ENCODE measurements at regions not wholly inside any gene's neighbourhood (a gene's known extent, or its start where the extent isn't known, plus 50 kb on each side); places are given as distances from the start of the nearest gene placed in this dataset.

- TF ChIP-seq ZBTB33 (IDR thresholded peaks at IDR 0.05; ENCODE audit: borderline replicate concordance, low read depth) (no peak), NFIC (IDR thresholded peaks at IDR 0.05; ENCODE audit: borderline replicate concordance) (no peak), RCOR1 (IDR thresholded peaks at IDR 0.05; ENCODE audit: low read length) (no peak), TEAD4 (IDR thresholded peaks at IDR 0.05; ENCODE audit: borderline replicate concordance, insufficient read depth) (no peak), EZH2phosphoT487 (IDR thresholded peaks at IDR 0.05; ENCODE audit: borderline replicate concordance, low read depth) (no peak), PBX3 (IDR thresholded peaks at IDR 0.05) (no peak), GABPA (IDR thresholded peaks at IDR 0.05; ENCODE audit: low read depth) (no peak)
Observed at GRCh38 chr3:70554170-70554569, 241.7 kb upstream of the MDFIC2 start (continued).

- H4K20me1 ChIP-seq (ENCODE audit: insufficient read depth): no peaks in the 10 kb centered on the region
- no peak overlapping the region for H3K27ac ChIP-seq (ENCODE audit: low read depth in 2 of 2, low read length in 1 of 2)
- H3K36me3 ChIP-seq (replicated peaks in 1 of 2; ENCODE audit: control insufficient read depth in 1 of 2, insufficient read depth in 2 of 2, low read length in 1 of 2): no peaks in the 10 kb centered on the region
- 48% methylated on average over 7 of the region's 9 CpGs for WGBS (ENCODE audit: low lambda C conversion rate)
- H3K4me3 ChIP-seq (ENCODE audit: low read depth in 2 of 2, low read length in 1 of 2): no peak overlapping the region
- H3K4me1 ChIP-seq (ENCODE audit: control insufficient read depth in 1 of 2, insufficient read depth in 2 of 2, low read depth in 1 of 2, low read length in 1 of 2): no peaks in the 10 kb centered on the region
- no peak overlapping the region for H3K4me2 ChIP-seq
- no peaks in the 10 kb centered on the region for H3K27me3 ChIP-seq (ENCODE audit: insufficient read depth)
- H3K9me3 ChIP-seq: no peaks in the 10 kb centered on the region
- H3F3A ChIP-seq (replicated peaks; ENCODE audit: insufficient read depth): no peaks in the 10 kb centered on the region
- peak; percentile 1 for DNase-seq
- ChIA-PET POLR2A (no interaction called here), CTCF (interaction anchor here (0.6 to 1.8 kb wide), 17 partner anchors 10 to 1102 kb away, joined by 3 to 9 read pairs (median 3); partner anchors contain the start of gene FOXP1)
- no peak overlapping the region for H2AFZ ChIP-seq (ENCODE audit: low read depth)
- no peaks in the 10 kb centered on the region for H3K79me2 ChIP-seq (ENCODE audit: insufficient read depth)
- H3K9me2 ChIP-seq: no peaks in the 10 kb centered on the region
- no peak overlapping the region for H3K9ac ChIP-seq
- TF ChIP-seq ZBTB33 (IDR thresholded peaks at IDR 0.05; ENCODE audit: borderline replicate concordance, low read depth): no peak
- TF ChIP-seq RFX5 (IDR thresholded peaks at IDR 0.05; ENCODE audit: low read length): no peak
- TF ChIP-seq RAD21 (IDR thresholded peaks at IDR 0.05; ENCODE audit: low read length): peak; percentile 62
- no peak for TF ChIP-seq CHD2 (IDR thresholded peaks at IDR 0.05; ENCODE audit: low read length, partially characterized antibody)
- no peak for TF ChIP-seq USF1 (IDR thresholded peaks at IDR 0.05; ENCODE audit: borderline replicate concordance, low read depth)
- TF ChIP-seq SIN3A (IDR thresholded peaks at IDR 0.05; ENCODE audit: borderline replicate concordance, low read depth, low read length): no peak
- peak; percentile 72 for TF ChIP-seq CTCF (IDR thresholded peaks at IDR 0.05)
- no peak for TF ChIP-seq EZH2phosphoT487 (IDR thresholded peaks at IDR 0.05; ENCODE audit: borderline replicate concordance, low read depth)
- no peak for TF ChIP-seq NFIC (IDR thresholded peaks at IDR 0.05; ENCODE audit: borderline replicate concordance)
- no peak for TF ChIP-seq REST (IDR thresholded peaks at IDR 0.05; ENCODE audit: low read depth, low read length)
- TF ChIP-seq TCF12 (IDR thresholded peaks at IDR 0.05): no peak
- TF ChIP-seq POLR2AphosphoS5 (IDR thresholded peaks at IDR 0.05; ENCODE audit: low read depth, low read length): no peak
- no peak for TF ChIP-seq TAF1 (IDR thresholded peaks at IDR 0.05; ENCODE audit: borderline replicate concordance, low read depth, low read length)
- no peak for TF ChIP-seq YY1 (IDR thresholded peaks at IDR 0.05; ENCODE audit: low read depth)
- TF ChIP-seq JUND (IDR thresholded peaks at IDR 0.05): no peak
Observed at GRCh38 chr3:70550723-70551319, 238.4 kb upstream of the MDFIC2 start.
